ENCODE measurements at regions not wholly inside any gene's neighbourhood (a gene's known extent, or its start where the extent isn't known, plus 50 kb on each side); places are given as distances from the start of the nearest gene placed in this dataset.

DNA sequence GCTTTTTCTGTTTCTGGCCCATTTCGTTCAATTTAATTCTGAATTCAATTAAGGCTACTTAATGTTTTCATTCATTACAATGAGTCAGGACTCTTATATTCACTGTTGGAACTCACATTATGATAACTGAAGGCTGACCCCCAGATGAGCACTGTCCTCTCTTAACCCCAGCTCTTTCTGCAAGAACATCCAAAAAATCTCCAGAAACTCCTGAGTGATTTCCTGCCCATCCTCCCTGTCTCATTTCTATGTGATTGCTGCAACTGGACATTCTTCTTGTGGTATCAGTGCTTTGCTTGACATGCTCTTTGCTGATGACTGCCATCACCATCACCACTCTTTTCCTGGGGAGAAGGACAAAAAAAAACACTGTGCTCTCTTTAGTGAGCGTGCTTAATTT lies 240.3 kb downstream of the SPRY2 start:
- TF ChIP-seq POLR2AphosphoS5 (IDR thresholded peaks at IDR 0.05; ENCODE audit: low read depth, low read length) (no peak), SIN3A (IDR thresholded peaks at IDR 0.05; ENCODE audit: borderline replicate concordance, insufficient read depth, low read length) (no peak), FOXP2 (optimal IDR thresholded peaks at IDR 0.05; ENCODE audit: borderline replicate concordance, extremely low read depth, extremely low read length, insufficient read depth) (no peak), TAF1 (IDR thresholded peaks at IDR 0.05; ENCODE audit: borderline replicate concordance, insufficient read depth, low read length) (no peak)
- TF ChIP-seq, protein P1, sequence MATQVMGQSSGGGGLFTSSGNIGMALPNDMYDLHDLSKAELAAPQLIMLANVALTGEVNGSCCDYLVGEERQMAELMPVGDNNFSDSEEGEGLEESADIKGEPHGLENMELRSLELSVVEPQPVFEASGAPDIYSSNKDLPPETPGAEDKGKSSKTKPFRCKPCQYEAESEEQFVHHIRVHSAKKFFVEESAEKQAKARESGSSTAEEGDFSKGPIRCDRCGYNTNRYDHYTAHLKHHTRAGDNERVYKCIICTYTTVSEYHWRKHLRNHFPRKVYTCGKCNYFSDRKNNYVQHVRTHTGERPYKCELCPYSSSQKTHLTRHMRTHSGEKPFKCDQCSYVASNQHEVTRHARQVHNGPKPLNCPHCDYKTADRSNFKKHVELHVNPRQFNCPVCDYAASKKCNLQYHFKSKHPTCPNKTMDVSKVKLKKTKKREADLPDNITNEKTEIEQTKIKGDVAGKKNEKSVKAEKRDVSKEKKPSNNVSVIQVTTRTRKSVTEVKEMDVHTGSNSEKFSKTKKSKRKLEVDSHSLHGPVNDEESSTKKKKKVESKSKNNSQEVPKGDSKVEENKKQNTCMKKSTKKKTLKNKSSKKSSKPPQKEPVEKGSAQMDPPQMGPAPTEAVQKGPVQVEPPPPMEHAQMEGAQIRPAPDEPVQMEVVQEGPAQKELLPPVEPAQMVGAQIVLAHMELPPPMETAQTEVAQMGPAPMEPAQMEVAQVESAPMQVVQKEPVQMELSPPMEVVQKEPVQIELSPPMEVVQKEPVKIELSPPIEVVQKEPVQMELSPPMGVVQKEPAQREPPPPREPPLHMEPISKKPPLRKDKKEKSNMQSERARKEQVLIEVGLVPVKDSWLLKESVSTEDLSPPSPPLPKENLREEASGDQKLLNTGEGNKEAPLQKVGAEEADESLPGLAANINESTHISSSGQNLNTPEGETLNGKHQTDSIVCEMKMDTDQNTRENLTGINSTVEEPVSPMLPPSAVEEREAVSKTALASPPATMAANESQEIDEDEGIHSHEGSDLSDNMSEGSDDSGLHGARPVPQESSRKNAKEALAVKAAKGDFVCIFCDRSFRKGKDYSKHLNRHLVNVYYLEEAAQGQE (IDR thresholded peaks at IDR 0.05; ENCODE audit: insufficient read depth in 1 of 2, low read depth in 2 of 2, low read length in 2 of 2): no peak

DNA sequence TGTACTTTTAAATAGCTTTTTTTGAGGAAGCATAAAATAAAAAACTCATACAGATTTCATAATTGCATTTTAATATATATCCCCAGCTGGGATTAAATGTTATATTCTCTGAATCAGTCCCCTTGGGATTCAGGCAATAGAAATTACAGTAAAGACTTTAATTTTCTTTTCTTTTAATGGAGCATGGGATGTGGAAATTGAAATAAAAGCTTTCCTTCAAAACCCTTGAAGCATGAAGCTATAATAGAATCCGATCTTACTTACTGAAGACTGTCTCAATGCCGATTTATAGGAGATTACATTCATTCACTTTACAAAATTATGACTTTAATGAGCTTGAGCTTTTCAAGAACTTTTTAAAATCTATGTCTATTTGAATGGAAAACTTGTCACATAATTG lies 243.4 kb downstream of the SPRY2 start:
- TF ChIP-seq, protein P1 (IDR thresholded peaks at IDR 0.05; ENCODE audit: insufficient read depth in 1 of 2, low read depth in 2 of 2, low read length in 2 of 2): no peak
- TF ChIP-seq FOXP2 (optimal IDR thresholded peaks at IDR 0.05; ENCODE audit: borderline replicate concordance, extremely low read depth, extremely low read length, insufficient read depth): no peak
- TF ChIP-seq TAF1 (IDR thresholded peaks at IDR 0.05; ENCODE audit: borderline replicate concordance, insufficient read depth, low read length): no peak
- no peak for TF ChIP-seq SIN3A (IDR thresholded peaks at IDR 0.05; ENCODE audit: borderline replicate concordance, insufficient read depth, low read length)
- TF ChIP-seq POLR2AphosphoS5 (IDR thresholded peaks at IDR 0.05; ENCODE audit: low read depth, low read length): no peak

DNA sequence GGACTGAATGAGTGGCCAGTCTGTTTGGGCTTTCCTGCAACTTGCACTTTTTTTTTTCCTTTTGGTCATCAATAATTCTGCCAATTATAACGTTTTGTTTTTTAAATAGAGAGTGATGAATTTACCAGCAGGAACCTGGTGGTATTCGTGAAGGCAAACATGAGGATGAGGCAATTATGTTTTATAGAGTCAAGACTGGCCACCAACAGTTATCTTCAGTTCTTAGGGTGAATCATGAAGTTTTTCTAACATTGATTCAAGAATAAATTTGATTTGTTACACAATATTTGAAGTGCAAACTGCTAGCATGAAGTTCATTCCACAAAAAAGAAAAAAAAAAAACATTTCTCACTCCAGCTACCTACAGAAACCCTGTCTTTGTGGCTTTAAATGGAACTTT lies 244.5 kb downstream of the SPRY2 start:
- TF ChIP-seq POLR2AphosphoS5 (IDR thresholded peaks at IDR 0.05; ENCODE audit: low read depth, low read length): no peak
- no peak for TF ChIP-seq FOXP2 (optimal IDR thresholded peaks at IDR 0.05; ENCODE audit: borderline replicate concordance, extremely low read depth, extremely low read length, insufficient read depth)
- TF ChIP-seq TAF1 (IDR thresholded peaks at IDR 0.05; ENCODE audit: borderline replicate concordance, insufficient read depth, low read length): no peak
- TF ChIP-seq SIN3A (IDR thresholded peaks at IDR 0.05; ENCODE audit: borderline replicate concordance, insufficient read depth, low read length): no peak
- TF ChIP-seq, protein P1 (IDR thresholded peaks at IDR 0.05; ENCODE audit: insufficient read depth in 1 of 2, low read depth in 2 of 2, low read length in 2 of 2): no peak

DNA sequence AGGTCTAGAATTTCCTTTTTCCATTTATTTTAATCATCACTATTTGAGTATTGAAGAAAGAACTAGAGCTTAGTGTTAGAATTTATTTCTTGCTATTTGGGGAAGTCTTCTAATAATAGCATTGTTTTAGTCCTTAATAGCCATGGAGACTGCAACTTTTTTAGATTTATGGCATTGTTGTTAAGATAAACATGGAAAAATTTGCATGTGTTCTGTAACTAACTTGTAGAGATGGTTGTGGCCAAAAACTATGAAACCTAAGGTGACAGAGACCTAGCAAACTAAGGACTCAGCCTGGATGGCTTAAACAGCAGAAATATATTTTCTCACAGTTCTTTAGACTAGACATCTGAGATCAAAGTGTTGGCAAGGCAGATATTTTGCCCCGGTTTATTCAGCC lies 246.4 kb downstream of the SPRY2 start:
- TF ChIP-seq FOXP2 (optimal IDR thresholded peaks at IDR 0.05; ENCODE audit: borderline replicate concordance, extremely low read depth, extremely low read length, insufficient read depth): no peak
- TF ChIP-seq SIN3A (IDR thresholded peaks at IDR 0.05; ENCODE audit: borderline replicate concordance, insufficient read depth, low read length): no peak
- no peak for TF ChIP-seq TAF1 (IDR thresholded peaks at IDR 0.05; ENCODE audit: borderline replicate concordance, insufficient read depth, low read length)
- TF ChIP-seq POLR2AphosphoS5 (IDR thresholded peaks at IDR 0.05; ENCODE audit: low read depth, low read length): no peak
- TF ChIP-seq, protein P1 (IDR thresholded peaks at IDR 0.05; ENCODE audit: insufficient read depth in 1 of 2, low read depth in 2 of 2, low read length in 2 of 2): no peak

DNA sequence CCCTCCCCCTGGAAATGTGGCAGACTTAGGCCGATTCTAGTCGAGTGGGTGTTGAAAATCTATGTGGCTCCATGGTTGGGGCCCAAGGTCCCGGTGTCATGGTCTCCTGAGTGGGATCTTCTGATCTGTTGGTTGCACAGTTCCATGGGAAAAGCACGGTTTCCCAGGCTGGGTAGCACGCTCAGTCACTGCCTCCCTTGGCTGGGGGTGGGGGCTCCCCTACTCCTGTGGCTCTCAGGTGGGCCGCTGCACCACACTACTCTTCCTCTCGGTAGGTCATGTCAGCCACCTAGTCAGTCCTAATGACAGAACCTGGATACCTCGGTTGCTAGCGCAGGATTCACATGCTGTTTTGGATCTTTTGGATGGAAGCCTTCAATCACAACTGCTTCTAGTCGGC lies 247.0 kb downstream of the SPRY2 start:
- TF ChIP-seq FOXP2 (optimal IDR thresholded peaks at IDR 0.05; ENCODE audit: borderline replicate concordance, extremely low read depth, extremely low read length, insufficient read depth) (no peak), SIN3A (IDR thresholded peaks at IDR 0.05; ENCODE audit: borderline replicate concordance, insufficient read depth, low read length) (no peak), POLR2AphosphoS5 (IDR thresholded peaks at IDR 0.05; ENCODE audit: low read depth, low read length) (no peak), TAF1 (IDR thresholded peaks at IDR 0.05; ENCODE audit: borderline replicate concordance, insufficient read depth, low read length) (no peak)
- TF ChIP-seq, protein P1 (IDR thresholded peaks at IDR 0.05; ENCODE audit: insufficient read depth in 1 of 2, low read depth in 2 of 2, low read length in 2 of 2): no peak

All from PFSK-1 (cell line).